HepG2 (cell line): ENCODE measurements at regions not wholly inside any gene's neighbourhood (a gene's known extent, or its start where the extent isn't known, plus 50 kb on each side); places are given as distances from the start of the nearest gene placed in this dataset.

Experiments used
- CTCF ChIP-seq: sonication (generic); formaldehyde crosslinking; IDR thresholded peaks from 2 replicates; pipeline ENCODE4 v1.5.0; 2020; ENCODE audit warnings: mild to moderate bottlenecking, missing genetic modification reagents, moderate library complexity
- FOSL2 ChIP-seq: sonication (generic); formaldehyde crosslinking; IDR thresholded peaks from 2 replicates; pipeline ENCODE4 v1.4.0; 2020; ENCODE audit warnings: missing genetic modification reagents
- KDM4B ChIP-seq: sonication (generic); formaldehyde crosslinking; IDR thresholded peaks from 2 replicates; pipeline ENCODE4 v1.4.0; 2020; ENCODE audit warnings: missing genetic modification reagents
- REST ChIP-seq, 2 experiments: IDR thresholded peaks; 2 replicates each; pipeline ENCODE4 v1.6.1; 2011 to 2012; ENCODE audit warnings: low read length in 2 of 2, borderline replicate concordance in 1 of 2, low read depth in 1 of 2, mild to moderate bottlenecking in 1 of 2, moderate library complexity in 1 of 2
- SP2 ChIP-seq: sonication (generic); formaldehyde crosslinking; IDR thresholded peaks from 2 replicates; pipeline ENCODE4 v1.5.1; 2020; ENCODE audit warnings: mild to moderate bottlenecking, missing genetic modification reagents
- TARDBP ChIP-seq: sonication (generic); formaldehyde crosslinking; IDR thresholded peaks from 2 replicates; pipeline ENCODE4 v1.8.0; 2022; ENCODE audit warnings: mild to moderate bottlenecking, missing genetic modification reagents
- U2AF2 ChIP-seq: fragments of 200-400 bp; formaldehyde crosslinking; IDR thresholded peaks from 2 replicates; pipeline ENCODE4 v1.6.1; 2017; ENCODE audit warnings: low read depth, mild to moderate bottlenecking, low read length
- USF2 ChIP-seq, 2 experiments: sonication (generic) in 1 of 2; formaldehyde crosslinking in 1 of 2; IDR thresholded peaks; 2 replicates each; pipeline versions ENCODE4 v1.5.1 to v1.6.1; 2011 to 2020; ENCODE audit warnings: borderline replicate concordance in 1 of 2, low read depth in 1 of 2, low read length in 1 of 2, mild to moderate bottlenecking in 1 of 2, missing genetic modification reagents in 1 of 2, moderate library complexity in 1 of 2
- ZNF792 ChIP-seq: IDR thresholded peaks from 2 replicates; pipeline ENCODE4 v1.6.1; 2016

GRCh38 chr2:239548451-239548871 lies 147.6 kb upstream of the HDAC4 start:
- TF ChIP-seq USF2 (IDR thresholded peaks at IDR 0.05; ENCODE audit: low read depth, low read length) (no peak), USF2 (CRISPR knock-in tag; IDR thresholded peaks at IDR 0.05; ENCODE audit: borderline replicate concordance) (no peak), ZNF792 (CRISPR knock-in tag) (no peak), CTCF (CRISPR knock-in tag) (no peak), SP2 (CRISPR knock-in tag) (no peak), U2AF2 (no peak), REST (IDR thresholded peaks at IDR 0.05; ENCODE audit: borderline replicate concordance in 1 of 2, low read depth in 1 of 2, low read length in 2 of 2) (no peak), TARDBP (no peak), FOSL2 (no peak), KDM4B (CRISPR knock-in tag) (no peak)
